ENCODE measurements at regions not wholly inside any gene's neighbourhood (a gene's known extent, or its start where the extent isn't known, plus 50 kb on each side); places are given as distances from the start of the nearest gene placed in this dataset.
"Not testable (repeated sequence)": the region's sequence is repeated elsewhere in the genome, so short reads cannot be mapped to it uniquely, and the experiment has no call there.

GRCh38 chr20:10109641-10110040 is 74.9 kb downstream of the ANKEF1 start:
- DNase-seq: no peak

- DNase-seq: no peak
Observed at GRCh38 chr20:10110151-10110550, 75.4 kb downstream of the ANKEF1 start.

GRCh38 chr20:10111139-10111958 is 76.6 kb downstream of the ANKEF1 start:
- no peak for DNase-seq

GRCh38 chr20:10111959-10112250 is 77.1 kb downstream of the ANKEF1 start:
- DNase-seq: no peak

- DNase-seq: peak; percentile 49
Observed at GRCh38 chr20:10113746-10114145, 79.0 kb downstream of the ANKEF1 start.

GRCh38 chr20:10114598-10114997 is 79.8 kb downstream of the ANKEF1 start:
- DNase-seq: no peak

- no peak for DNase-seq
Observed at GRCh38 chr20:10115021-10115420, 80.2 kb downstream of the ANKEF1 start.

GRCh38 chr20:10119336-10119735 is 84.5 kb downstream of the ANKEF1 start:
- DNase-seq: no peak

- not testable (repeated sequence) for DNase-seq
Observed at GRCh38 chr20:10124883-10125282, 90.1 kb downstream of the ANKEF1 start.

GRCh38 chr20:10125757-10126156 is 91.0 kb downstream of the ANKEF1 start:
- no peak for DNase-seq

GRCh38 chr20:10129749-10130148 is 88.9 kb upstream of the SNAP25 start:
- DNase-seq: no peak

- no peak for DNase-seq
Observed at GRCh38 chr20:10131732-10132345, 86.8 kb upstream of the SNAP25 start.

- no peak for DNase-seq
Observed at GRCh38 chr20:10132387-10132786, 86.2 kb upstream of the SNAP25 start.

- no peak for DNase-seq
Observed at GRCh38 chr20:10133532-10133931, 85.1 kb upstream of the SNAP25 start.

GRCh38 chr20:10134176-10134575 is 84.5 kb upstream of the SNAP25 start:
- DNase-seq: no peak

- no peak for DNase-seq
Observed at GRCh38 chr20:10135438-10135837, 83.2 kb upstream of the SNAP25 start.

- DNase-seq: no peak
Observed at GRCh38 chr20:10137032-10137431, 81.6 kb upstream of the SNAP25 start.

- no peak for DNase-seq
Observed at GRCh38 chr20:10137533-10137932, 81.1 kb upstream of the SNAP25 start.

- DNase-seq: no peak
Observed at GRCh38 chr20:10157549-10157948, 61.1 kb upstream of the SNAP25 start.

- no peak for DNase-seq
Observed at GRCh38 chr20:10167040-10167439, 51.6 kb upstream of the SNAP25 start.

GRCh38 chr20:10167594-10167993 is 51.0 kb upstream of the SNAP25 start:
- DNase-seq: no peak
